CD4-positive, alpha-beta T cell (primary cell): ENCODE measurements at regions not wholly inside any gene's neighbourhood (a gene's known extent, or its start where the extent isn't known, plus 50 kb on each side); places are given as distances from the start of the nearest gene placed in this dataset.

Source experiments
- ATAC-seq: fragments of 200-7000 bp; cut with Tn5 transposase; one replicate; pipeline ENCODE4 v1.10.0; 2022; ENCODE audit warnings: mild to moderate bottlenecking; ENCODE audit not compliant: poor library complexity
- CTCF ChIA-PET: fragments of 350-600 bp; sonication (Branson Sonifier 250); formaldehyde crosslinking; loops from one replicate; lab custom pipeline; 2021; ENCODE audit warnings: antibody characterized with exemption, inconsistent platforms; lab: Charles Lee
- POLR2A ChIA-PET: fragments of 350-600 bp; sonication (Branson Sonifier 250); formaldehyde crosslinking; loops from one replicate; lab custom pipeline; 2021; ENCODE audit warnings: antibody characterized with exemption, inconsistent platforms; lab: Charles Lee
- DNase-seq, 14 experiments: peaks; one replicate each; pipeline ENCODE4 v3.0.0-alpha.2; 2013 to 2020; ENCODE audit warnings: mixed read lengths in 2 of 14
- H3K27ac ChIP-seq, 2 donors: one replicate each; pipeline versions ENCODE4 v1.5.1 to v1.7.0; 2013; ENCODE audit warnings: low read length in 2 of 2, low read depth in 1 of 2, mild to moderate bottlenecking in 1 of 2
- H3K27me3 ChIP-seq, 2 experiments: 1 replicate in 1 of 2; 2 replicates in 1 of 2; pipeline versions ENCODE4 v1.6.1 to v1.7.0; 2013; ENCODE audit warnings: low read length in 2 of 2, control low read depth in 1 of 2, mild to moderate bottlenecking in 1 of 2, moderate library complexity in 1 of 2; ENCODE audit not compliant: insufficient read depth in 2 of 2, control insufficient read depth in 1 of 2
- H3K36me3 ChIP-seq: one replicate; pipeline ENCODE4 v1.6.1; 2013; ENCODE audit warnings: low read length, control low read depth; ENCODE audit not compliant: insufficient read depth
- H3K4me1 ChIP-seq: one replicate; pipeline ENCODE4 v1.6.1; 2013; ENCODE audit warnings: low read length, control low read depth; ENCODE audit not compliant: insufficient read depth
- H3K4me3 ChIP-seq: one replicate; pipeline ENCODE4 v1.5.1; 2013; ENCODE audit warnings: mild to moderate bottlenecking, low read length, moderate library complexity
- H3K9me3 ChIP-seq, 2 experiments: 1 replicate in 1 of 2; 2 replicates in 1 of 2; pipeline versions ENCODE4 v1.6.1 to v1.7.0; 2013; ENCODE audit warnings: low read length in 2 of 2, mild to moderate bottlenecking in 2 of 2, control low read depth in 1 of 2, moderate library complexity in 1 of 2; ENCODE audit not compliant: control insufficient read depth in 1 of 2, insufficient read depth in 1 of 2
- H3K27ac Mint-ChIP-seq: one replicate; pipeline ENCODE4 v1.8.0; 2020; ENCODE audit warnings: mixed read lengths
- H3K27me3 Mint-ChIP-seq: one replicate; pipeline ENCODE4 v1.8.0; 2021; ENCODE audit warnings: mixed read lengths
- H3K36me3 Mint-ChIP-seq: one replicate; pipeline ENCODE4 v1.8.0; 2021; ENCODE audit warnings: low read depth, mixed read lengths
- H3K4me1 Mint-ChIP-seq: one replicate; pipeline ENCODE4 v1.8.0; 2021; ENCODE audit warnings: low read depth, mixed read lengths
- H3K4me3 Mint-ChIP-seq: one replicate; pipeline ENCODE4 v1.8.0; 2020; ENCODE audit warnings: mild to moderate bottlenecking, mixed read lengths
- H3K9me3 Mint-ChIP-seq: one replicate; pipeline ENCODE4 v1.8.0; 2020; ENCODE audit warnings: mixed read lengths
- intact Hi-C, 2 experiments: fragments of 100-400 bp; cut with DNase I in 1 of 2; cut with micrococcal nuclease in 1 of 2; formaldehyde crosslinking; loops; one replicate each; pipeline versions ENCODE4 v1.15.1 to v1.9.0; 2023 to 2025; cut with DNase I, micrococcal nuclease
- TF ChIP-seq, protein P1 (sequence below): fragments of 200-600 bp; IDR thresholded peaks from one replicate; pipeline ENCODE4 v1.8.0; 2022; ENCODE audit warnings: antibody characterized with exemption, mild to moderate bottlenecking

DNA sequence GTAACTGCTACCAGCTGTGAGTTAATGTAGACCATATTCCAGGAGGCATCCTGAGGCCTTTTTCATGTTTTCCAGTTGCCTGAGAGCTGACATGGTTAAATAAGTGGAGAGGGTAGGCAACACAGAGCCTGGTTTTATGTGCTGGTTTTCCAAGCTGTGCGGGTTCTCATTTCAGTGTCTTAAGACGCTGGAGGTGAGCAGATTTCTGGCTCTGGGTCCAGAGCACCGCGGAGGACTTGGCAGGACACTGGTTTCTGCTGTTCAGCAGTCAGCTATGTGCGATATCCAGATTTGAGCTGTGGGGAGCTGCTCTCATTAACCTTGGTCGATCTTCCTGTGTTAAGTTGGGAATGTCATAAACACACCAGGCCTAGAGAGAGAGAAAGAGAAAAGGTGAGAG, 680.8 kb downstream of the BCL11B start:
- ChIA-PET POLR2A (interaction anchor here (0.6 kb wide), 1 partner anchor 589 kb away, joined by 3 read pairs; no protein-coding TSS in a partner anchor), CTCF (no interaction called here)
- no peak overlapping the region for H3K4me3 ChIP-seq
- Mint-ChIP-seq H3K27me3 (no peaks in the 10 kb centered on the region), H3K36me3 (no peaks in the 10 kb centered on the region), H3K9me3 (no peaks in the 10 kb centered on the region), H3K27ac (no peak overlapping the region), H3K4me3 (no peak overlapping the region), H3K4me1 (no peaks in the 10 kb centered on the region)
- H3K27me3 ChIP-seq = no peaks in the 10 kb centered on the region
- TF ChIP-seq, protein P1, sequence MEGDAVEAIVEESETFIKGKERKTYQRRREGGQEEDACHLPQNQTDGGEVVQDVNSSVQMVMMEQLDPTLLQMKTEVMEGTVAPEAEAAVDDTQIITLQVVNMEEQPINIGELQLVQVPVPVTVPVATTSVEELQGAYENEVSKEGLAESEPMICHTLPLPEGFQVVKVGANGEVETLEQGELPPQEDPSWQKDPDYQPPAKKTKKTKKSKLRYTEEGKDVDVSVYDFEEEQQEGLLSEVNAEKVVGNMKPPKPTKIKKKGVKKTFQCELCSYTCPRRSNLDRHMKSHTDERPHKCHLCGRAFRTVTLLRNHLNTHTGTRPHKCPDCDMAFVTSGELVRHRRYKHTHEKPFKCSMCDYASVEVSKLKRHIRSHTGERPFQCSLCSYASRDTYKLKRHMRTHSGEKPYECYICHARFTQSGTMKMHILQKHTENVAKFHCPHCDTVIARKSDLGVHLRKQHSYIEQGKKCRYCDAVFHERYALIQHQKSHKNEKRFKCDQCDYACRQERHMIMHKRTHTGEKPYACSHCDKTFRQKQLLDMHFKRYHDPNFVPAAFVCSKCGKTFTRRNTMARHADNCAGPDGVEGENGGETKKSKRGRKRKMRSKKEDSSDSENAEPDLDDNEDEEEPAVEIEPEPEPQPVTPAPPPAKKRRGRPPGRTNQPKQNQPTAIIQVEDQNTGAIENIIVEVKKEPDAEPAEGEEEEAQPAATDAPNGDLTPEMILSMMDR = no peak
- no peak for DNase-seq
- no peaks in the 10 kb centered on the region for H3K4me1 ChIP-seq
- intact Hi-C loops = no loop called here
- no peak for ATAC-seq
- no peaks in the 10 kb centered on the region for H3K9me3 ChIP-seq
- H3K36me3 ChIP-seq = no peaks in the 10 kb centered on the region
- H3K27ac ChIP-seq = no peak overlapping the region

DNA sequence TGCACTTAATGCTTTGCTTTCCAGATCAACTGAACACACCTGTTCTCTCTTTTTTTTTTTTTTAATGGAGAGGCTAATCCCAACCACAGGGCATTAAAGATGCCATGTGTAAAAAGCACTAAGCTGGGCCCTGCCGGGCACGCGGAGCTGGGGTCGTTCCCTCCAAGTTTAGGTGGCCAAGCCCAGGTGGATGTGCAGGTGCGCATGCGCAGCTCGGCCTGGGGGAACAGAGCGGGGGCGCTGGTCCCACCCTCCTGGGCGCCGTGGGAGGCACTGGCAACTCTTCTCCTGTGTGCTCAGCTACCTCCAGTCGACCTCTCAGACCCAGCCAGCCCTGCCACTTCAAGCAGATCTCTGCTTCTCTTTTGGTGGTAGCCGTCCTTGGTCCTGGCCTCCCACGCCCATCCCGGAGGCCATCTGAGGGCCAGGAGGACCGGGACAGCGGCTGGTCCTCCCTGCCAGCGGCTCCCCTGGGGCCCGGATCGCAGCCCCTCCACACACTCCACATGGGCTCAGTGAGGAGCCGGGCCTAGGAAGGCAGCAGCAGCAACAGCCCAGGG, 679.3 kb downstream of the BCL11B start:
- no peak for ATAC-seq
- no peak overlapping the region for H3K27ac ChIP-seq
- no peak overlapping the region for H3K4me3 Mint-ChIP-seq
- peaks cover 0 to 5% of the 10 kb centered on the region in 2 experiments for H3K9me3 ChIP-seq
- no peak overlapping the region for H3K27ac Mint-ChIP-seq
- no peaks in the 10 kb centered on the region for H3K36me3 ChIP-seq
- DNase-seq = no peak
- no peaks in the 10 kb centered on the region for H3K27me3 ChIP-seq
- no peaks in the 10 kb centered on the region for H3K4me1 Mint-ChIP-seq
- peaks cover 3% of the 10 kb centered on the region for H3K9me3 Mint-ChIP-seq
- TF ChIP-seq, protein P1 = no peak
- H3K27me3 Mint-ChIP-seq = no peaks in the 10 kb centered on the region
- POLR2A ChIA-PET = no interaction called here
- H3K4me1 ChIP-seq = no peaks in the 10 kb centered on the region
- H3K36me3 Mint-ChIP-seq = no peaks in the 10 kb centered on the region
- intact Hi-C loops = no loop called here
- no peak overlapping the region for H3K4me3 ChIP-seq
- CTCF ChIA-PET = no interaction called here

DNA sequence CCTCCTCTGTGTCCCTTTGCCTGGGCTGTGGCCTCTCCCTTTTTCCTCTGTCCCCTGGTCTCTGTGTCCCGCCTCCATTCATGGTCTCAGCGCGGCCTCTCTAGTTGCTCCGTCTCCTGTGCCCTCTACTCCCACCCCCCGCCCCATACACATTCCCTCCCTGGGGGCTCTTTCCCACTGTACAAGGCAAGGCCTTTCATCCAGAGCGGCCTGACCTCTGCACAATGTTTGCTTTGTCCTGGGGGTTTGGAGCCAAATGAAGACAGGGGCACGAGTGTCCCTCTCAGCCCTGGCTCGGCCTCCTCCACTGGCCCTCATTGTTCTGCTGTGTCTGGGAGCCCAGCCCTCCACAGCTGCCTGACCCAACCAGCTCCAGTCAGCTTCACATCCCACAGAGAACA, 678.6 kb downstream of the BCL11B start:
- no peak for ATAC-seq
- TF ChIP-seq, protein P1 = no peak
- Histone ChIP-seq H3K27ac (no peak overlapping the region), H3K9me3 (peaks cover 0 to 5% of the 10 kb centered on the region in 2 experiments), H3K4me1 (no peaks in the 10 kb centered on the region), H3K4me3 (no peak overlapping the region), H3K27me3 (no peaks in the 10 kb centered on the region), H3K36me3 (no peaks in the 10 kb centered on the region)
- H3K27ac Mint-ChIP-seq = no peak overlapping the region
- H3K4me1 Mint-ChIP-seq = no peaks in the 10 kb centered on the region
- intact Hi-C loops = no loop called here
- no peaks in the 10 kb centered on the region for H3K36me3 Mint-ChIP-seq
- no peak overlapping the region for H3K4me3 Mint-ChIP-seq
- peaks cover 6% of the 10 kb centered on the region for H3K9me3 Mint-ChIP-seq
- H3K27me3 Mint-ChIP-seq = no peaks in the 10 kb centered on the region
- no peak for DNase-seq
- ChIA-PET POLR2A (no interaction called here), CTCF (no interaction called here)
